Coronary artery (tissue), 2 donors: ENCODE measurements at regions not wholly inside any gene's neighbourhood (a gene's known extent, or its start where the extent isn't known, plus 50 kb on each side); places are given as distances from the start of the nearest gene placed in this dataset.

Experiments
- DNase-seq: peaks from one replicate; pipeline ENCODE4 v3.0.0-alpha.2; 2017; ENCODE audit warnings: low spot score
- H3K27ac ChIP-seq, 2 donors: fragments of 200-600 bp; sonication (generic); one replicate each; pipeline ENCODE4 v1.5.1; 2016 to 2019
- H3K4me3 ChIP-seq: fragments of 200-600 bp; sonication (generic); 2 replicates; pipeline ENCODE4 v1.5.1; 2016; ENCODE audit warnings: mild to moderate bottlenecking, moderate library complexity
- CTCF ChIP-seq: fragments of 200-600 bp; sonication (generic); IDR thresholded peaks from one replicate; pipeline ENCODE4 v1.5.1; 2019; ENCODE audit warnings: antibody characterized with exemption

GRCh38 chr7:40977533-40977932 lies 725.4 kb downstream of the INHBA start:
- no peak for TF ChIP-seq CTCF
- Histone ChIP-seq H3K27ac (no peak overlapping the region), H3K4me3 (no peak overlapping the region)
- no peak for DNase-seq

GRCh38 chr7:40972426-40972825 lies 730.5 kb downstream of the INHBA start:
- H3K4me3 ChIP-seq: no peak overlapping the region
- H3K27ac ChIP-seq: no peak overlapping the region
- no peak for DNase-seq

GRCh38 chr7:40969641-40970040 lies 733.2 kb downstream of the INHBA start:
- DNase-seq: no peak

More at GRCh38 chr7:40972426-40972825, 730.5 kb downstream of the INHBA start:
- TF ChIP-seq CTCF: no peak

GRCh38 chr7:40966693-40967092 lies 736.2 kb downstream of the INHBA start:
- no peak for TF ChIP-seq CTCF
- Histone ChIP-seq H3K27ac (no peak overlapping the region), H3K4me3 (no peak overlapping the region)
- DNase-seq: no peak

More at GRCh38 chr7:40969641-40970040, 733.2 kb downstream of the INHBA start:
- H3K27ac ChIP-seq: no peak overlapping the region
- no peak overlapping the region for H3K4me3 ChIP-seq
- no peak for TF ChIP-seq CTCF

- DNase-seq: no peak
These were observed 737.1 kb downstream of the INHBA start for GRCh38 chr7:40965774-40966173.

DNA sequence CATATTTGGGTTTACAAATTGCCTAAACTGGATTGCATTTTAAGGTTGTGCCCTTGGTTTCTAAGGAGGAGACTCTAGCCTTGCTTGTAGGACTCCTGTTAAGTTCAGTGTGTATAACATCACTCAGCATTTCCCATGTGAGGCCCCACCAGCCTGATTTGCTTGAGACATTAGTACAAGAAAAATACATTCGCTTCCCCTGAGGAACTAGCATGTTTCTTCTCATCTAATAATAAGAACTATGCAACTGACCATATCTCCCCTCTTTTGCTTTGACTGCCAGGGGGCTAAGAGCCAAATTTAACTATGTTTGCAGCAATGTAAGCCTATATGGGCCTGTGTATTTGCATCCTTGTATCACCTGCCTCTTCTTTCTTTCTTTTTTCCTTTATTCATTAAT lies 737.9 kb downstream of the INHBA start:
- no peak for TF ChIP-seq CTCF
- no peak overlapping the region for H3K27ac ChIP-seq
- H3K4me3 ChIP-seq: no peak overlapping the region
- no peak for DNase-seq

More at GRCh38 chr7:40965774-40966173, 737.1 kb downstream of the INHBA start:
- Histone ChIP-seq H3K4me3 (no peak overlapping the region), H3K27ac (no peak overlapping the region)
- no peak for TF ChIP-seq CTCF

GRCh38 chr7:40964610-40965009 lies 738.3 kb downstream of the INHBA start:
- H3K27ac ChIP-seq: no peak overlapping the region
- no peak for TF ChIP-seq CTCF
- no peak for DNase-seq
- no peak overlapping the region for H3K4me3 ChIP-seq
